ENCODE measurements at regions not wholly inside any gene's neighbourhood (a gene's known extent, or its start where the extent isn't known, plus 50 kb on each side); places are given as distances from the start of the nearest gene placed in this dataset.

- Histone ChIP-seq H3K14ac (ENCODE audit: insufficient read length) (no peak overlapping the region), H3K23me2 (ENCODE audit: low read depth, low read length) (no peaks in the 10 kb centered on the region; the same call in 1 of the 2 replicates), H3K18ac (ENCODE audit: extremely low read depth, low read length) (0 out of 2 replicates have a peak overlapping the region, but pooled peaks have one; percentile 20), H2BK12ac (ENCODE audit: low read depth, low read length) (peak overlapping the region; percentile 62; the same call in 1 of the 2 replicates), H4K91ac (replicated peaks; ENCODE audit: insufficient read length, low read length) (no peak overlapping the region), H2AFZ (ENCODE audit: low read length) (no peak overlapping the region), H3K4ac (replicated peaks; ENCODE audit: insufficient read length, low read depth, low read length) (no peak overlapping the region), H3K79me2 (ENCODE audit: control insufficient read depth in 1 of 2, insufficient read depth in 2 of 2, low read length in 2 of 2) (no peaks in the 10 kb centered on the region), H2AK5ac (ENCODE audit: low read depth, low read length) (no peak overlapping the region), H2BK5ac (ENCODE audit: low read depth, low read length) (no peak overlapping the region), H2BK15ac (ENCODE audit: low read length) (no peak overlapping the region), H3K4me2 (ENCODE audit: insufficient read depth in 1 of 2, low read depth in 2 of 2, low read length in 2 of 2) (no peak overlapping the region), H3K79me1 (ENCODE audit: low read depth, low read length) (no peaks in the 10 kb centered on the region), H4K8ac (ENCODE audit: extremely low read depth, insufficient read depth, low read length) (no peak overlapping the region), H3K27me3 (replicated peaks in 1 of 4; ENCODE audit: control insufficient read depth in 3 of 4, extremely low read depth in 1 of 4, insufficient read depth in 3 of 4, low read length in 3 of 4) (no peaks in the 10 kb centered on the region), H3K36me3 (ENCODE audit: control insufficient read depth in 2 of 4, insufficient read depth in 4 of 4, low read length in 3 of 4) (no peaks in the 10 kb centered on the region; a peak in 1 of 8 replicates), H3K56ac (replicated peaks; ENCODE audit: insufficient read length, low read depth, low read length) (no peak overlapping the region), H2BK120ac (replicated peaks; ENCODE audit: low read depth, low read length) (no peak overlapping the region), H4K5ac (ENCODE audit: insufficient read length, low read depth, low read length) (no peak overlapping the region), H3K23ac (ENCODE audit: insufficient read length) (no peak overlapping the region), H3K9me3 (ENCODE audit: insufficient read depth in 2 of 2, low read depth in 1 of 2, low read length in 1 of 2) (no peaks in the 10 kb centered on the region), H3K27ac (ENCODE audit: low read depth, low read length) (no peak overlapping the region), H3K4me3 (ENCODE audit: extremely low read depth in 1 of 4, insufficient read depth in 2 of 4, low read depth in 3 of 4, low read length in 4 of 4) (no peak overlapping the region), H4K20me1 (replicated peaks in 1 of 2; ENCODE audit: control insufficient read depth in 1 of 2, insufficient read depth in 2 of 2, low read length in 2 of 2) (no peaks in the 10 kb centered on the region), H3K4me1 (replicated peaks in 1 of 4; ENCODE audit: control insufficient read depth in 3 of 4, insufficient read depth in 4 of 4, low read length in 3 of 4) (peaks cover 7 to 38% (median 18%) of the 10 kb centered on the region in 4 experiments; a peak in 6 of 7 replicates), H2BK20ac (ENCODE audit: low read length) (peak overlapping the region; percentile 92; the same call in 1 of the 2 replicates), H3K9ac (replicated peaks in 1 of 4; ENCODE audit: extremely low read depth in 1 of 4, low read depth in 3 of 4, low read length in 3 of 4) (no peak overlapping the region)
- 97% methylated on average over 2 of the region's 2 CpGs; no CpG with 5 or more reads in 1 of the 2 experiments for WGBS, 2 experiments (ENCODE audit: extremely low coverage in 1 of 2, insufficient coverage in 1 of 2, insufficient read length in 1 of 2, insufficient replicate concordance in 2 of 2, low coverage in 1 of 2, low lambda C conversion rate in 2 of 2, missing lambda C conversion rate in 1 of 2)
- ChIA-PET POLR2A (ENCODE audit: partially characterized antibody) (interaction anchor here (5.7 kb wide), 1 partner anchor 52 kb away, joined by 27 read pairs; the partner anchor contains the start of gene PRRC2C), CTCF (ENCODE audit: partially characterized antibody) (no interaction called here)
- DNase-seq (ENCODE audit: low read depth in 1 of 2, low spot score in 2 of 2) (no peak), FAIRE-seq (no peak)
- TF ChIP-seq TAF7 (optimal IDR thresholded peaks at IDR 0.05; ENCODE audit: borderline replicate concordance, low read depth, low read length), result no peak
Observed at GRCh38 chr1:171433451-171433850, 51.9 kb upstream of the PRRC2C start.

All from H1 (cell line).